ENCODE measurements at regions not wholly inside any gene's neighbourhood (a gene's known extent, or its start where the extent isn't known, plus 50 kb on each side); places are given as distances from the start of the nearest gene placed in this dataset.
A peak's percentile ranks its signal among the peaks of the same experiment; 100 is the strongest.

- Mint-ChIP-seq H3K4me3 (no peak overlapping the region), H3K36me3 (no peaks in the 10 kb centered on the region), H3K27ac (no peak overlapping the region), H3K4me1 (peaks cover 9% of the 10 kb centered on the region), H3K9me3 (peaks cover 2% of the 10 kb centered on the region), H3K27me3 (ENCODE audit: insufficient read depth, low read depth) (no peaks in the 10 kb centered on the region)
- H4K20me1 ChIP-seq (ENCODE audit: low read depth): no peaks in the 10 kb centered on the region
- H3K4me1 ChIP-seq: peaks cover 3% of the 10 kb centered on the region
- H3K9me3 ChIP-seq (ENCODE audit: low read depth): no peaks in the 10 kb centered on the region
- H3K79me2 ChIP-seq (ENCODE audit: low read depth): no peaks in the 10 kb centered on the region
- no peaks in the 10 kb centered on the region for H3F3A ChIP-seq (ENCODE audit: low read depth)
- no peak overlapping the region for H3K4me3 ChIP-seq
- H3K9ac ChIP-seq: no peak overlapping the region
- H3K27ac ChIP-seq: no peak overlapping the region
- H2AFZ ChIP-seq (replicated peaks): no peak overlapping the region
- no peaks in the 10 kb centered on the region for H3K27me3 ChIP-seq
- no peak for TF ChIP-seq CTCF (IDR thresholded peaks at IDR 0.05)
- no peak for TF ChIP-seq EZH2phosphoT487 (IDR thresholded peaks at IDR 0.05)
- no peak for TF ChIP-seq EZH2 (IDR thresholded peaks at IDR 0.05)
- DNase-seq (ENCODE audit: low spot score): no peak
- no peak overlapping the region for H3K4me2 ChIP-seq
- H3K36me3 ChIP-seq: no peaks in the 10 kb centered on the region
Measured at GRCh38 chr6:88360203-88360797, 194.2 kb upstream of the CNR1 start.

GRCh38 chr6:88359530-88360202 is 193.5 kb upstream of the CNR1 start:
- peak; percentile 15 for DNase-seq (ENCODE audit: low spot score)
- Mint-ChIP-seq H3K36me3 (no peaks in the 10 kb centered on the region), H3K4me1 (peaks cover 9% of the 10 kb centered on the region), H3K27me3 (ENCODE audit: insufficient read depth, low read depth) (no peaks in the 10 kb centered on the region), H3K4me3 (no peak overlapping the region), H3K27ac (no peak overlapping the region), H3K9me3 (peaks cover 2% of the 10 kb centered on the region)
- H3K79me2 ChIP-seq (ENCODE audit: low read depth): no peaks in the 10 kb centered on the region
- no peak overlapping the region for H2AFZ ChIP-seq (replicated peaks)
- no peak overlapping the region for H3K27ac ChIP-seq
- no peak overlapping the region for H3K9ac ChIP-seq
- H3K9me3 ChIP-seq (ENCODE audit: low read depth): no peaks in the 10 kb centered on the region
- peaks cover 3% of the 10 kb centered on the region for H3K4me1 ChIP-seq
- H4K20me1 ChIP-seq (ENCODE audit: low read depth): no peaks in the 10 kb centered on the region
- no peaks in the 10 kb centered on the region for H3K36me3 ChIP-seq
- TF ChIP-seq EZH2phosphoT487 (IDR thresholded peaks at IDR 0.05) (no peak), CTCF (IDR thresholded peaks at IDR 0.05) (peak; percentile 3)
- H3F3A ChIP-seq (ENCODE audit: low read depth): no peaks in the 10 kb centered on the region
- H3K4me2 ChIP-seq: no peak overlapping the region
- no peaks in the 10 kb centered on the region for H3K27me3 ChIP-seq
- H3K4me3 ChIP-seq: no peak overlapping the region

GRCh38 chr6:88358846-88359245 is 192.7 kb upstream of the CNR1 start:
- Histone ChIP-seq H3K9me3 (ENCODE audit: low read depth) (no peaks in the 10 kb centered on the region), H3F3A (ENCODE audit: low read depth) (no peaks in the 10 kb centered on the region), H3K27me3 (no peaks in the 10 kb centered on the region), H3K79me2 (ENCODE audit: low read depth) (no peaks in the 10 kb centered on the region), H4K20me1 (ENCODE audit: low read depth) (no peaks in the 10 kb centered on the region), H2AFZ (replicated peaks) (no peak overlapping the region), H3K4me3 (no peak overlapping the region), H3K4me1 (peaks cover 3% of the 10 kb centered on the region), H3K36me3 (no peaks in the 10 kb centered on the region), H3K4me2 (no peak overlapping the region), H3K9ac (no peak overlapping the region), H3K27ac (no peak overlapping the region)
- Mint-ChIP-seq H3K4me1 (peaks cover 9% of the 10 kb centered on the region), H3K27ac (no peak overlapping the region), H3K36me3 (no peaks in the 10 kb centered on the region), H3K4me3 (no peak overlapping the region), H3K27me3 (ENCODE audit: insufficient read depth, low read depth) (no peaks in the 10 kb centered on the region), H3K9me3 (peaks cover 2% of the 10 kb centered on the region)
- DNase-seq (ENCODE audit: low spot score): no peak
- no peak for TF ChIP-seq CTCF (IDR thresholded peaks at IDR 0.05)
- TF ChIP-seq EZH2phosphoT487 (IDR thresholded peaks at IDR 0.05): no peak
- TF ChIP-seq EZH2 (IDR thresholded peaks at IDR 0.05): no peak

Measured in neural progenitor cell (in vitro differentiated cells).